Epithelial cell of proximal tubule (primary cell): ENCODE measurements at regions not wholly inside any gene's neighbourhood (a gene's known extent, or its start where the extent isn't known, plus 50 kb on each side); places are given as distances from the start of the nearest gene placed in this dataset.

Experiments
- DNase-seq: peaks from one replicate; pipeline ENCODE4 v3.0.0-alpha.2; 2011; ENCODE audit warnings: low read depth
- H3K4me3 ChIP-seq: 2 replicates; pipeline ENCODE4 v1.5.1; 2011; ENCODE audit warnings: low read depth, mild to moderate bottlenecking, low read length
- TF ChIP-seq, protein P1 (sequence below): conservative IDR thresholded peaks from 2 replicates; pipeline ENCODE4 v1.5.1; 2012; ENCODE audit warnings: low read depth, mild to moderate bottlenecking, low read length

DNA sequence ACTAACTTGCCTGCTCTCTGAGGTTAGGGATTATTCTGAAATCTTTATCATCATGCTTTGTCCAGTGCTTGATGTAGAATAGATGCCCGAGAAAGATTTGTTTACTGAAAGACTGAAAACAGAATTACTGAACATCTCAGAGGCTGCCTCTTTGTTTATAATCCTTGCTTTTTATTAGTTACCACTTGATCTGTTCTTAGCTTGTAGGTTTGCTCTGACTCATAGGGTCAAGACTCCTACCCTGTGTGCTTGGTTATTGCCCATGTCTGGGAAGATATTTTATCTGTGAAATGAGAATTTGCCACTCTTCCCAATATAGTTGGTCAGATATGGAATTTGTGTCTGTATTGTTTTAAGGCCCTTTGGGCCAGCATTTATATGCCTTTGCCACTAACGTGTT lies 675.3 kb downstream of the DIAPH3 start:
- no peak for DNase-seq
- TF ChIP-seq, protein P1, sequence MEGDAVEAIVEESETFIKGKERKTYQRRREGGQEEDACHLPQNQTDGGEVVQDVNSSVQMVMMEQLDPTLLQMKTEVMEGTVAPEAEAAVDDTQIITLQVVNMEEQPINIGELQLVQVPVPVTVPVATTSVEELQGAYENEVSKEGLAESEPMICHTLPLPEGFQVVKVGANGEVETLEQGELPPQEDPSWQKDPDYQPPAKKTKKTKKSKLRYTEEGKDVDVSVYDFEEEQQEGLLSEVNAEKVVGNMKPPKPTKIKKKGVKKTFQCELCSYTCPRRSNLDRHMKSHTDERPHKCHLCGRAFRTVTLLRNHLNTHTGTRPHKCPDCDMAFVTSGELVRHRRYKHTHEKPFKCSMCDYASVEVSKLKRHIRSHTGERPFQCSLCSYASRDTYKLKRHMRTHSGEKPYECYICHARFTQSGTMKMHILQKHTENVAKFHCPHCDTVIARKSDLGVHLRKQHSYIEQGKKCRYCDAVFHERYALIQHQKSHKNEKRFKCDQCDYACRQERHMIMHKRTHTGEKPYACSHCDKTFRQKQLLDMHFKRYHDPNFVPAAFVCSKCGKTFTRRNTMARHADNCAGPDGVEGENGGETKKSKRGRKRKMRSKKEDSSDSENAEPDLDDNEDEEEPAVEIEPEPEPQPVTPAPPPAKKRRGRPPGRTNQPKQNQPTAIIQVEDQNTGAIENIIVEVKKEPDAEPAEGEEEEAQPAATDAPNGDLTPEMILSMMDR: no peak
- H3K4me3 ChIP-seq: no peak overlapping the region

DNA sequence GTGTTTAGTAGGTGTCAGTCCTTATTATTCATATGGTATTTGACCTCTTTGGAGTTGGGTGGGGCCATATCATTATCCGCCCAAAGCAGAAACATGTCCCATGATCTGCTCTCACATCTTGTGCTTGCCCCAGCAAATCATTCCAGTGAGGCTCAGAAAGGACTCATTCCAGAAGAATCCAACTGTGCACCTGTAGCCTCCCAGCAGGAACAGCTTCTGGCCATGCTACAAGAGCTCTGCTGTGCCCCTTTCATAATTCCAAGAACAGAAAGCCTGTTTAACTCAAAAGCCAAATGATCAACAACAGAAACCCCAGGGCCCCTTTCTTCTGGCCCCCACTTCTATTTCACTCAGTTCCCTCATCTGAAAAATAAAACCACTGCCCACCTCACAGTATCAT lies 673.1 kb downstream of the DIAPH3 start:
- TF ChIP-seq, protein P1: no peak
- no peak overlapping the region for H3K4me3 ChIP-seq
- no peak for DNase-seq

DNA sequence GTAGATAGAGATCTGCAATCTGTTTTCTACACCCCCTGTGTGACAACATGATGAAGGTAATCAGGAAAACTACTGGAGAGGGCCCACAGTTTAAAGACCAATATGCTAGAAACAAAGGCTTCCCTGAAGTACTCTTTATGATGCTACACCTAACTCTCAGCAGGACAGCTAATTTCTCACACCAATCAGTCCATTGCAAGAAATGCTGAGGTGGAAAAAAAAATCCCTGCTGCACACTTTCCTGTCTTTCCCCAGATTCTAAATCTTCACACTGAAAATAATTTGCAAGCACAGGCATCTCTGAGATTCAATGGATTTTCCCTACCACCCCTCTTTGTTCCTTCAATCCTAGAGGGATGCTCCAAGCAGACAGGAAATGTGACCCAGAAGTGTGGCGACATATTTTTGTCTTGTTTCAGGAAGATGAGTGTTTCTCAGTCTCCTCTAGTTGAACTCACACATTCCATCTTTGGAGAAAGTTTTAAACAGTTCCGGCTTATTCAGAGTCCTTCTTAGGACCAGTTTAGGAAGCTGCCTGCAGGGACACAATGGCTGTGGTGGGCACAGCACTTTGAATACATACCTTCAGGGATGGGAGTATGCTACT lies 671.6 kb downstream of the DIAPH3 start:
- TF ChIP-seq, protein P1: no peak
- H3K4me3 ChIP-seq: no peak overlapping the region
- DNase-seq: no peak

DNA sequence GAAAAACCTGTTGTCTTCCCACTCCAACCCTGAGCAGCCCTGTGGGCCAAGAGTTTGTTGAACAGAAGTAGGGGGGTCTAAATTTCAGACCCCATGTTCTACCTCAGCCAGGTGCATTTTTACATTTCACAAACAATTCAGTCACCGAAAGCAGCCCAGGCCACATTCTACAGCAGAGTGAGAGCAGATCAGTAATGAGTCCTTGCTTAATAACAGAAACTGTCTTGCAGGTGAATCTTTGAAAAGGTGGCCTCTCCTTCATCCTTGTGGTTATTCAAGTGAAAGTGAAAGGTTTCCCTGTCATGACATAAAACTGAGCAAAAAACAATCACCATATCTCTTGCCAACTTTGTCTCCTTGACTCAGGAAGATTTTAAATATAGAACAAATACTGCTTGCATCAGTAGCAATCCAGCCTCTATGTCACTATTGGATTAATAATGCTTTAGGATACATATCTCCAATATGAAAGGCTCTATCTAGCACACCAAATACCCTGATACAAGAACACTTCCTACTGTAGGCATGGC lies 670.2 kb downstream of the DIAPH3 start:
- no peak overlapping the region for H3K4me3 ChIP-seq
- no peak for DNase-seq
- TF ChIP-seq, protein P1: no peak

DNA sequence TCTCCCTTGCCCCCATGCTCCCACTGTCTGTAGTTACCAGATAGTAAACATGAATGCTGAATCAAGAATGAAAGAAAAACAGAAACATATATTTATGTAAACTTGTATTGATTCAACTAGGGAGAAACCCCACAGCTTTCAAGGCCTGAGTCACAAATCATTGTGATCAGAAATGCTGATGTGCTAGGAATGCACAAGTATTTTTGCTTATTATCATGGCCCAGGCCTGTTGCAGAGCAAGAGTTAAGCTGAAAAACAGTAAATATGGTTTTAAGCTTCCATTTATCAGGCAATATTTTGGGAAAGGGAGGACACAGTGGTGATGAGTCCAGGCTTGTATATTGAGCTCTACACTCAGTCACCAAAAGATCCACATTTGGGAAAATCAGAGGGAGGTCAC lies 669.6 kb downstream of the DIAPH3 start:
- no peak overlapping the region for H3K4me3 ChIP-seq
- DNase-seq: no peak
- TF ChIP-seq, protein P1: no peak

DNA sequence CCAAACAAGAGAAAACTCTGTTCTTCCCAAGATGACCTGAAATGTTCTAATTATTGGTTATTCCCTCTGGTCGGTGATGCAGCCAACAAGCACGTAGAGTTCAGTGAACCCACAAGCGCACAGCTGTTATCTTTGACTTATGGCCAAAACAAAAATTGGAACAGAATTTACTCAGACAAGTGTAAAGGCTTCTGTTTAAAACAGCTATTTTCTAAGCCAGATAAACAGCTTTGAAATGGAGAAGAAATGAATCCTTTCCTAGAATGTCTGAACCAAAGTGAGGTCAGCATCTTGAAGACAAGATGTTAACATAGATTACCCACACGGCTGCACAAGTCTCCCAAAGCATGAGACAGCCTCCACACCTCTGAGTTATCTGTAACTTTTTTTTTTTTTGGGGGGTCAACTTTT lies 669.2 kb downstream of the DIAPH3 start:
- TF ChIP-seq, protein P1: no peak
- no peak for DNase-seq
- H3K4me3 ChIP-seq: no peak overlapping the region

DNA sequence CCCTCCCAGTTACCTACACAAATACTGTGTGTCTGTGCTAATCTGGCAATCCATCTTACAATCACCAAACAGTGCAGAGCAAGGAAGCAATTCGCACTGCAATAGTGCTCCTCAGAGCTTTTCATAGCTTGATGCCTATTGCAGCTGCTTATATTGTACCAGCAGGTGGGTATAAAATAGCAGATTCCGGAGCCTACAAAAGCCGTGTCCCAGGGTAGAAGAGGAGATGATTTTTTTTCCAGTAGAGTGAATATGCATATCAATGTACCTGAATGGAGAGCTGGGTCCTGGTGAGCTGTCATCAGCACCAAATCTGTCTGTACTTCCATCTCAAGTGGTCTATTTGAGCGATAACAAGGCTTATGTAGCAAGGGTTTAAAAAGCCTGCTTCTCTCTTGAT lies 668.4 kb downstream of the DIAPH3 start:
- no peak for DNase-seq
- no peak overlapping the region for H3K4me3 ChIP-seq
- TF ChIP-seq, protein P1: no peak
